Heart right ventricle (tissue), 16 donors: ENCODE measurements at regions not wholly inside any gene's neighbourhood (a gene's known extent, or its start where the extent isn't known, plus 50 kb on each side); places are given as distances from the start of the nearest gene placed in this dataset.

Experiments
- ATAC-seq, 8 donors: fragments of 200-7000 bp; cut with Tn5 transposase; one replicate each; pipeline ENCODE4 v1.9.1; 2020; ENCODE audit warnings: mild to moderate bottlenecking in 8 of 8, moderate library complexity in 8 of 8, moderate number of reproducible peaks in 1 of 8
- DNase-seq, 2 donors: peaks; one replicate each; pipeline ENCODE4 v3.0.0-alpha.2; 2020
- H3K27ac ChIP-seq, 10 donors: fragments of 200-600 bp; sonication (generic) in 2 of 10; one replicate each; pipeline versions ENCODE4 v1.5.0 to v1.8.0; 2020 to 2022; ENCODE audit warnings: mild to moderate bottlenecking in 3 of 10
- H3K27me3 ChIP-seq, 7 donors: fragments of 200-600 bp; one replicate each; pipeline ENCODE4 v1.8.0; 2021 to 2022; ENCODE audit warnings: mild to moderate bottlenecking in 2 of 7
- H3K36me3 ChIP-seq, 9 donors: fragments of 200-600 bp; sonication (generic) in 1 of 9; one replicate each; pipeline versions ENCODE4 v1.5.0 to v1.8.0; 2020 to 2022; ENCODE audit warnings: mild to moderate bottlenecking in 2 of 9
- H3K4me1 ChIP-seq, 9 donors: fragments of 200-600 bp; sonication (generic) in 1 of 9; one replicate each; pipeline versions ENCODE4 v1.5.0 to v1.8.0; 2020 to 2022; ENCODE audit warnings: mild to moderate bottlenecking in 4 of 9
- H3K4me3 ChIP-seq, 10 donors: fragments of 200-600 bp; sonication (generic) in 2 of 10; one replicate each; pipeline versions ENCODE4 v1.5.0 to v1.8.0; 2020 to 2022; ENCODE audit warnings: mild to moderate bottlenecking in 7 of 10, moderate library complexity in 2 of 10
- H3K9me3 ChIP-seq, 11 donors: fragments of 200-600 bp in 10 of 11; sonication (generic) in 2 of 11; one replicate each; pipeline versions ENCODE4 v1.5.0 to v1.8.0; 2013 to 2022; ENCODE audit warnings: mild to moderate bottlenecking in 2 of 11, control low read depth in 1 of 11, moderate library complexity in 1 of 11
- CTCF ChIP-seq, 9 donors: fragments of 200-600 bp; sonication (generic) in 2 of 9; IDR thresholded peaks; one replicate each; pipeline versions ENCODE4 v1.5.0 to v1.8.0; 2021 to 2022; ENCODE audit warnings: antibody characterized with exemption in 9 of 9, mild to moderate bottlenecking in 5 of 9, moderate library complexity in 1 of 9
- WGBS, 2 donors: extraction: QIAGEN DNeasy Blood & Tissue Kit; methylation state at CpG; one replicate each; pipeline ENCODE4 v1.1.7; 2013; ENCODE audit warnings: inconsistent platforms in 1 of 2; 5-methylcytosine and 5-hydroxymethylcytosine counted together
- intact Hi-C, 10 donors: fragments of 100-400 bp; cut with DNase I; formaldehyde crosslinking; loops; one replicate each; pipeline versions ENCODE4 v1.11.1 to v1.14.2; 2022
- donor health status: Arrhythmogenic right ventricular cardiomyopathy.
- donor health status: ischemic (EF 13 %, LVEDD 7.1; RV severe dilation, severe dysfunction).
- donor health status: healthy with polysubstance abuse.
- donor health status: DM: no; HTN: yes; CAD: no.
- donor health status: DM: no; HTN: no; CAD: no.
- donor health status: ischemic (EF 25% LVEDD 6.9; RV normal size, moderate dysfunction).
- donor health status: ischemic (EF 25% LVEDD 5.7; RV mildly dilated, moderate dysfunction).
- donor health status: healthy.
- donor health status: DM: yes; HTN: yes; CAD: no.
- donor health status: Ischemic cardiomyopathy.
- donor health status: ischemic (EF 35%, LVEDD 5.7; RV mildly dilated, moderate dysfunction).
- donor health status: nonischemic (EF 11% LVEDD 7.7; RV severe dilation, severe dysfunction).
- donor health status: DM: yes; HTN: yes; CAD: no.
- donor health status: PGD.
- donor health status: ischemic (EF 29% LVEDD 5.4; RV normal size, mild dysfunction).
- donor health status: nonischemic (EF 23%, LVEDD 6.1; RV moderate dilation, normal function).

- WGBS, 2 donors = 48 to 52% methylated on average over 7 of the region's 7 CpGs
- H3K4me1 ChIP-seq = peaks cover 0 to 35% (median 23%) of the 10 kb centered on the region in 9 donors
- H3K4me3 ChIP-seq = no peak overlapping the region
- H3K27me3 ChIP-seq = peaks cover 0 to 4% (median 0%) of the 10 kb centered on the region in 7 donors
- ATAC-seq (peak; percentile 64 to 96 (median 91)), DNase-seq (peak in 1 of 2 donors; percentile 54)
- no peaks in the 10 kb centered on the region for H3K36me3 ChIP-seq
- intact Hi-C loops = loop anchor here in 1 of 10 donors (5.0 kb wide), 1 partner anchor 47 kb away; no protein-coding TSS in a partner anchor
- no peak for TF ChIP-seq CTCF (IDR thresholded peaks at IDR 0.05)
- H3K9me3 ChIP-seq = peaks cover 0 to 10% (median 0%) of the 10 kb centered on the region in 11 donors
- peak overlapping the region in 9 of 10 donors; percentile 48 to 83 (median 77) for H3K27ac ChIP-seq
These were observed 147.6 kb upstream of the TMEM170B start for GRCh38 chr6:11389977-11390376.

GRCh38 chr6:11388983-11389944 is 148.3 kb upstream of the TMEM170B start:
- WGBS, 2 donors = 81 to 90% methylated on average over 5 of the region's 5 CpGs
- intact Hi-C loops = no loop called here
- H3K27ac ChIP-seq = peak overlapping the region; percentile 16 to 83 (median 72)
- peaks cover 0 to 4% (median 0%) of the 10 kb centered on the region in 7 donors for H3K27me3 ChIP-seq
- no peak for ATAC-seq
- H3K4me3 ChIP-seq = no peak overlapping the region
- DNase-seq = no peak
- H3K4me1 ChIP-seq = peaks cover 0 to 34% (median 25%) of the 10 kb centered on the region in 9 donors
- no peaks in the 10 kb centered on the region for H3K36me3 ChIP-seq
- no peak for TF ChIP-seq CTCF (IDR thresholded peaks at IDR 0.05)
- H3K9me3 ChIP-seq = peaks cover 0 to 10% (median 0%) of the 10 kb centered on the region in 11 donors

- 90% methylated on average over 5 of the region's 5 CpGs for WGBS, 2 donors
- no peak for TF ChIP-seq CTCF (IDR thresholded peaks at IDR 0.05)
- ATAC-seq (no peak), DNase-seq (no peak)
- intact Hi-C loops = no loop called here
- H3K27me3 ChIP-seq = peaks cover 0 to 4% (median 0%) of the 10 kb centered on the region in 7 donors
- H3K9me3 ChIP-seq = peaks cover 0 to 10% (median 0%) of the 10 kb centered on the region in 11 donors
- no peaks in the 10 kb centered on the region for H3K36me3 ChIP-seq
- H3K4me3 ChIP-seq = no peak overlapping the region
- peaks cover 0 to 27% (median 18%) of the 10 kb centered on the region in 9 donors for H3K4me1 ChIP-seq
- no peak overlapping the region for H3K27ac ChIP-seq
These were observed 149.7 kb upstream of the TMEM170B start for GRCh38 chr6:11387707-11388430.

- no peak for TF ChIP-seq CTCF (IDR thresholded peaks at IDR 0.05)
- peaks cover 0 to 21% (median 18%) of the 10 kb centered on the region in 9 donors for H3K4me1 ChIP-seq
- H3K4me3 ChIP-seq = no peak overlapping the region
- WGBS, 2 donors = 56 to 68% methylated on average over 2 of the region's 2 CpGs
- intact Hi-C loops = no loop called here
- H3K36me3 ChIP-seq = no peaks in the 10 kb centered on the region
- ATAC-seq (no peak), DNase-seq (no peak)
- H3K9me3 ChIP-seq = peaks cover 0 to 3% (median 0%) of the 10 kb centered on the region in 11 donors
- no peak overlapping the region for H3K27ac ChIP-seq
- H3K27me3 ChIP-seq = peaks cover 0 to 4% (median 0%) of the 10 kb centered on the region in 7 donors
These were observed 150.8 kb upstream of the TMEM170B start for GRCh38 chr6:11386726-11387125.
